ENCODE measurements at regions not wholly inside any gene's neighbourhood (a gene's known extent, or its start where the extent isn't known, plus 50 kb on each side); places are given as distances from the start of the nearest gene placed in this dataset.

DNA sequence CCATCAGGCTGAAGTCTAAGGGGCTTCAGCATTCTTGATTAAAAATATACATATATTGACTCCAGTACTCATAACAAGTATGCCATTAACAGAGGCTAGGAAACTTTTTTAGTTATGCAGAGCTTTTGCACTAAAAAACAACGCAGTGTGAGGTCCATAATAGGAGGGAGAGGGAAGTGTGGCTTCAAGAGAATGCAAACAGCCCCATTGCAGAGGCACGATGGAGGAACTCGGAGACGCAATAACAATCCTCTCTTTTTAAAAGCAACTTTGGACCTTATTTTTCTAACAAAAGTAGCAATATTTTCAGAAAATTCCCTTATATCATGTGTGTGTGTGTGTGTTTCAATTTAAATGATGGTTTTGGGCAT lies 150.0 kb upstream of the PTCH1 start:
- no peak for DNase-seq (ENCODE audit: low spot score)

GRCh38 chr9:95666096-95666784 lies 149.5 kb upstream of the PTCH1 start:
- DNase-seq (ENCODE audit: low spot score) = no peak

DNA sequence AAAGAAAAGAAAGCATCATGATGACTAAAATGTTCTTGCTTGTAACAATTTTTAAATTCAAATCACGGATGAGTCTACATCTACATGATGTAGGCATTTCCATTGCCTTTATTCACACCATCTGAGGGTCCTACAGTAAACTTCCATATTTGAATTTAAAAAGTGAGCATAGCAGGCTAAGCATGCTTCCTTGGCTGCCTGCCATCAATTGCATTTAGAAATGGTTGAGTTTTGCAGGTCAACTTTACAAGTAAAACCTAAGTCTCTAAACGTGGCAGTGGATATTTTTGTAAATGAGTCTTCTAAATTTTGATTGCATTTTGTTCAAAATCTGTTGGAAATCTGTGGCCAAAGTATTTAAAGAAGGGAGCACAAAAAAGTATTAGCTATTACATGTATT lies 136.5 kb upstream of the PTCH1 start:
- DNase-seq (ENCODE audit: low spot score) = no peak

GRCh38 chr9:95650720-95651119 lies 133.9 kb upstream of the PTCH1 start:
- no peak for DNase-seq (ENCODE audit: low spot score)

GRCh38 chr9:95649801-95650213 lies 133.0 kb upstream of the PTCH1 start:
- no peak for DNase-seq (ENCODE audit: low spot score)

DNA sequence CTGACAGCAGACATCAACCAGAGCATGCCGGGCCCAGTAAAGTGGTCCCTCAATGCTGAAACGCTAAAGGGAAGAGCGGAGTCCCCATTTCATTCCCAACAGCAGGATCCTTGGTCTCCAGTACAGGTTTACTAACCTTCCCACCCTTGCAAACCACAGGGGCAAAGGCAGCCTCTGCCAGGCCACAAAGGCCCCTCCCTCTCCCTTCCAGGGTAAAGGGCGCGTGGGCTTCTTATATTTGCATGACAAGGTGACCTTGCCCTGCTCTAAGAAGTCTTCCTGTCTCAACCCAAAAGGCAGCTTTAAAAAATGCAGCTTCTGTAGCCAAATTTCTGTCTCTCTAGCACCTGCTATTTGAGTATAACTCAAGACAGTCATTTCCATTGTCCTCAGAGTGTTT lies 131.5 kb upstream of the PTCH1 start:
- DNase-seq (ENCODE audit: low spot score) = no peak

DNA sequence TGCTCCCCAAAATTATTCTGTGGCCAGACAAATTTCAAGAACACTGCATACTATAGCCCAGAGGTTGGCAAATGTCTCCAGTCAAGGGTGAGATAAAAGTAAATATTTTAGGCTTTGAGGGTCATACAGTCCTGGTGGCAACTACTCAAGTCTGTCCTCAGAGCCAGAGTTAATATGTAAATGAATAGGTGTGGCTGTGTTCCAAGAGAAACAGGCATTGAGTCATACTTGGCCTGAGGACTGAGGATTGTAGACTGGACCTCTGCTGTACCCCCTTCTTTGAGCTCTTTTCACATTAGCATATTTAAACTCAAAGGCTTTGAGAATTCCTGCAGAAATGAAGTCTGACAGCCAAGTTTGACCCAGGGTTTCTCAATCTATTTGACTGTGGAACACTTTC lies 129.2 kb upstream of the PTCH1 start:
- no peak for DNase-seq (ENCODE audit: low spot score)

DNA sequence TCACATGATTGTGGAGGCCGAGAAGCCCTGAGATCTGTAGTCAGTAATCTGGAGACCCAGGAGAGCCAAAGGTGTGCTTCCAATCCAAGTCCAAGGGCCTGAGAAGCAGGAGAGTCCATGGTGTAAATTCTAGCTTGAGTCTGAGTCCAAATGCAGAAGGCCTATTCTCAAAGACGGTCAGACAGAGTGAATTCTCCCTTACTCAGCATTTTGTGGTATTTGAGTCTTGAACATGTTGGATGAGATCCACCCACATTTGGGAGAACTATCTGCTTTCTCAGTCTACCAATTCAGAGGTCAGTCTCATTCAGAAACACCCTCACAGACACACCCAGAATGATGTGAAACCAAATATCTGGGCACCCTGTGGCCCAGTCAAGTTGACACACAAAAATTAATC lies 128.8 kb upstream of the PTCH1 start:
- DNase-seq (ENCODE audit: low spot score) = no peak

- no peak for DNase-seq (ENCODE audit: low spot score)
Measured at GRCh38 chr9:95644377-95644776, 127.6 kb upstream of the PTCH1 start.

GRCh38 chr9:95643619-95644018 lies 126.8 kb upstream of the PTCH1 start:
- DNase-seq (ENCODE audit: low spot score) = no peak

DNA sequence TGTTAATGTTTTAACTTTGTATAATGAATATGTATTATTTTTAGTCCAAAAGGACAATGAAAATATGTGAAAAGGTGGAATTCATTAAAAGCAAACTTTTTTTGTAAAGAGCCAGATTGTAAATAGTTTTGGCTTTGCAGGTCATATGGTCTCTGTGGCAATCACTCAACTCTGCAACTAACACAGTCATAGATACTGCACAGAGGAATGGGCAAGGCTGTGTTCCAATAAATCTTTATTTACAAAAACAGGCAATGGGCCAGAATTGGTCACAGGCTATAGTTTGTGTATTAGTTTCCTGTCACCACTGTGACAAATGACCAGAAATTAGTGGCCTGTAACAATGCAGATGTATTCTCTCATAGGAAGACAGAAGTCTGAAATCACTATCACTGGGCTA lies 125.4 kb upstream of the PTCH1 start:
- no peak for DNase-seq (ENCODE audit: low spot score)

GRCh38 chr9:95641586-95641985 lies 124.8 kb upstream of the PTCH1 start:
- no peak for DNase-seq (ENCODE audit: low spot score)

- DNase-seq (ENCODE audit: low spot score) = no peak
Measured at GRCh38 chr9:95640336-95640735, 123.6 kb upstream of the PTCH1 start.

- DNase-seq (ENCODE audit: low spot score) = no peak
Measured at GRCh38 chr9:95635986-95636671, 119.4 kb upstream of the PTCH1 start.

GRCh38 chr9:95634536-95634935 lies 117.8 kb upstream of the PTCH1 start:
- DNase-seq (ENCODE audit: low spot score) = no peak

- no peak for DNase-seq (ENCODE audit: low spot score)
Measured at GRCh38 chr9:95634114-95634513, 117.3 kb upstream of the PTCH1 start.

GRCh38 chr9:95629585-95629984 lies 112.8 kb upstream of the PTCH1 start:
- no peak for DNase-seq (ENCODE audit: low spot score)

GRCh38 chr9:95627802-95628201 lies 111.0 kb upstream of the PTCH1 start:
- DNase-seq (ENCODE audit: low spot score) = no peak

DNA sequence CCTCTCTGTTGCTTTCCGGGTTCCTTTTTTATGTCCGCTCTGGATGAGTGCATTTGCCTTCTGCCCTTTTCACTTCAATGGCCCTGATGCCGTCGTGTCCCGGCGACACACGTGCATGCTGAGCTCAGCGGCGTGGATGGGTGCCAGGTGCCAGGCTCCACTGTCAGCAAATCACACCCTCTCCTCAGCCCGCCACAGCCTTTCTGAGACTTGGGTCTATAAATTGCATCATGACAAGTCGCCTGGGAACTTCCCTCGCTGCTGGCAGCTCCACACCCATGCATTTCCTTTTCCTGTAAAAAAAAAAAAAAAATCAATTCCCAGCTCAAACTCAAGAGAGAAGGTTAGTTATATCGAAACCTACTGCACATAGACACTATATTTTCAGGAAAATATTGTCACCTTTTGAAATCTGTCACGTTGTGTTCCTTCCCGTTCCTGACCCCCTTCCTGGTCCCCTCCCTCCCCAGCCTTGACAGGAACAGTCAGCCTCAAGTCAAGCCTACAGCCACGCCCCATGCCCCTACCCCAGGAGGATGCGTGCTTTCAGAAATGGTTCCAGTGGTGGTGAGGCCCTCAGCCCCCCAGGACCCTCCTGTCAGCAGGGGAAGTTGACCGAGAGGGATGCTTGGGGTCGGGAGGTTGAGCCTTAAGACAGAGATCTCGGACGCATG lies 110.3 kb upstream of the PTCH1 start:
- DNase-seq (ENCODE audit: low spot score) = peak; percentile 27

DNA sequence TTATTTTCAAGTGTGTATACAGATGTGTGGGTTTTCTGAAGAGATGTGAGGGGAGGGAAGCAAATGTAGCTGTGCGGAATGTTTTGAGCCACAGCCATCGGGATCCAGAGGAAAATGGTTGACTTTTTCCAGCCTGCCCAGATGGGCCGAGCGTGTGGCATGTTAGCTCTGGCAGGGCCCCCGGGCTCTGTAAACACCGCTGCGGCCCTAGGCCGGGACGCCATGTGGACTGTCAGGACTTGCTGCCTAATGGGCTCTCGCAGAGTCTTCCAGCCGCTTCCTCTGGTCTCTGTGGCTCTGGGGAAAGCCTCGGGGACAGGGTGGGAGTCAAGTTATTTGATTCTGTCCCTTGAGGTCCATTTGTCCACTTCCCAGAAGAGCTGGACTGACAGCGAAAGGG lies 109.6 kb upstream of the PTCH1 start:
- no peak for DNase-seq (ENCODE audit: low spot score)

GRCh38 chr9:95623640-95624039 lies 106.9 kb upstream of the PTCH1 start:
- DNase-seq (ENCODE audit: low spot score) = no peak

DNA sequence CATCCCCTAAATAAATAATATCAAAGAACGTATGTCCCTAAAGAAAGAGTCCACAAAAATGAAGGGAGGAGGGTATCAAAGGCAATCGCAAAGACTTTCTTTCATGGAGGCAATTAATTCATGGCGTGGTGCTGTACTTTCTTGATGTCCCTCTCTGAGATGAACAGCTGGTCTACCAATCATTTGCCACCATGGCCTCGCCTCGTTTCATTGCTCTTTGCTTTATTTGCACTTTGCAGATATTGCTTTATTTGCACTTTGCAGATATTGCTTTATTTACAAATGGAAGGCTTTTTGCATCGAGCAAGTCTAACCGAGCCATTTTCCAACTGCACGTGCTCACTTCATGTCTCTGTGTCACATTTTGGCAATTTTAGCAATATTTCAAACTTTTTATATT lies 104.0 kb upstream of the PTCH1 start:
- DNase-seq (ENCODE audit: low spot score) = no peak

DNA sequence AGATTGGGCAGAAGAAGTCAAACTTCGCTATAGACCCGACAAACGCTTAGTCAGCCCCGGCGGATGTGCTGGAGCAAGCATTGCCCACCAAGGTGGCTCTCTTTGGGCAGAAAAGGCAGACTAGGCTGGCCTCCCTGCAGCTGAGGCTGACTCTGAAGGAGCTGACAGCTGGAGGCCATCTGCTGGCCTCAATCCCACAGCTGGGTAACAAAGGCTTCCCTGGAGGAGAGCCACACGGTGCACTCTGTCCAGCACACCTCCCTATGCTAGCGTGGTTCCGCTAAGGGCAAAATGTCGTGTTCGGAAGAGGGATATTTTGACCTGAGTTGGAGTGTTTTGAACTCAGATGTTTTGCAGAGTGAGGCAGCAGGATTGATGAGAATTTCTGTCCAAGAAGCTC lies 103.5 kb upstream of the PTCH1 start:
- no peak for DNase-seq (ENCODE audit: low spot score)

DNA sequence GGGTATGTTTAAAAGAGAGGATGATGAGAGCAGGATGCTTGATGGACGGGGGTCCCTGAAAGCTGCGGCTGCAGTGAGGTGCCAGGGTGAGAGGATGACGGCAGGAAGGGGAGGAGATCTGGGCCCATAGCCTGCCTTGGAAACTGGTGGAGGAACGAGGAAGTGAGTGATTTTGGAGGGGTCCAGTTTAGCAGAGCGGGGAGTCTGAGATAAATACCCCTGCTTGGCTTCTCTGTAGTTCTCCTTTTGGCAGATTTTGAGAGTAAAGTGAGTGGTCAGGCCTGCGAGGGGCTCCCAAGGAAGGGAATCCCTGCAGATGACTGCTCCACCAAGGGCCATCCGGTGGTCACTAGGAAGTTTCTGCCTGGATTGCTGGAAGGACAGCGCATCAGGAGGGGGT lies 98.5 kb upstream of the PTCH1 start:
- DNase-seq (ENCODE audit: low spot score) = no peak
